Suprapubic skin (tissue), 3 donors: ENCODE measurements at regions not wholly inside any gene's neighbourhood (a gene's known extent, or its start where the extent isn't known, plus 50 kb on each side); places are given as distances from the start of the nearest gene placed in this dataset.

Source experiments
- EP300 ChIP-seq: sonication (generic); formaldehyde crosslinking; IDR thresholded peaks from one replicate; pipeline ENCODE4 v1.6.1; 2017; ENCODE audit warnings: antibody characterized with exemption
- TF ChIP-seq, protein P1 (sequence below), 2 donors: fragments of 200-600 bp in 1 of 2; fragments of 450-650 bp in 1 of 2; sonication (generic) in 1 of 2; IDR thresholded peaks; one replicate each; pipeline ENCODE4 v1.5.1; 2016 to 2019; ENCODE audit warnings: antibody characterized with exemption in 2 of 2, mild to moderate bottlenecking in 1 of 2, moderate library complexity in 1 of 2

DNA sequence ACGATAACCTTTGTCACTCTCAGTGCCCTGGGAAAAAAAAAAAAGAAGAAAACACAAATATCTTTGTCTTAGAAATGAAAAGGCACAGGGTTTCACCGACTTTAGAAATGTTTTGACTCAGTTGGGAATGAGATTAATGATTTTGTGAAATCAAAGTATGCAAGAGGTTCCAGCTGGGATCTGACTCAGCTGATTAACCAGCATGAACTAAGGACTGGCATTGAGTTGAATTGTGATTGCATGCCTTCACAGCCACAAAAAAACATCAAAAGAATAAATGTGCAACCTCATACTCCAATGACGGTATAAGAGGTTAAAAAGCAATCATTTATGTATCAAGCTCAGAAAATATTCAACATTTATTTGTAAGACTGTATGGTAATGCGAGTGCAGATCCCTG, 566.6 kb upstream of the DSEL start:
- TF ChIP-seq, protein P1, sequence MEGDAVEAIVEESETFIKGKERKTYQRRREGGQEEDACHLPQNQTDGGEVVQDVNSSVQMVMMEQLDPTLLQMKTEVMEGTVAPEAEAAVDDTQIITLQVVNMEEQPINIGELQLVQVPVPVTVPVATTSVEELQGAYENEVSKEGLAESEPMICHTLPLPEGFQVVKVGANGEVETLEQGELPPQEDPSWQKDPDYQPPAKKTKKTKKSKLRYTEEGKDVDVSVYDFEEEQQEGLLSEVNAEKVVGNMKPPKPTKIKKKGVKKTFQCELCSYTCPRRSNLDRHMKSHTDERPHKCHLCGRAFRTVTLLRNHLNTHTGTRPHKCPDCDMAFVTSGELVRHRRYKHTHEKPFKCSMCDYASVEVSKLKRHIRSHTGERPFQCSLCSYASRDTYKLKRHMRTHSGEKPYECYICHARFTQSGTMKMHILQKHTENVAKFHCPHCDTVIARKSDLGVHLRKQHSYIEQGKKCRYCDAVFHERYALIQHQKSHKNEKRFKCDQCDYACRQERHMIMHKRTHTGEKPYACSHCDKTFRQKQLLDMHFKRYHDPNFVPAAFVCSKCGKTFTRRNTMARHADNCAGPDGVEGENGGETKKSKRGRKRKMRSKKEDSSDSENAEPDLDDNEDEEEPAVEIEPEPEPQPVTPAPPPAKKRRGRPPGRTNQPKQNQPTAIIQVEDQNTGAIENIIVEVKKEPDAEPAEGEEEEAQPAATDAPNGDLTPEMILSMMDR (IDR thresholded peaks at IDR 0.05): no peak
- TF ChIP-seq EP300: no peak
